HG03159 (cell line): ENCODE measurements at regions not wholly inside any gene's neighbourhood (a gene's known extent, or its start where the extent isn't known, plus 50 kb on each side); places are given as distances from the start of the nearest gene placed in this dataset.
"Not testable (repeated sequence)": the region's sequence is repeated elsewhere in the genome, so short reads cannot be mapped to it uniquely, and the experiment has no call there.

Experiments used
- ATAC-seq: cut with Tn5 transposase; IDR thresholded peaks from one replicate; pipeline ENCODE4 v1.9.1; 2021; ENCODE audit warnings: mild to moderate bottlenecking, moderate library complexity; ENCODE audit not compliant: unreplicated experiment

DNA sequence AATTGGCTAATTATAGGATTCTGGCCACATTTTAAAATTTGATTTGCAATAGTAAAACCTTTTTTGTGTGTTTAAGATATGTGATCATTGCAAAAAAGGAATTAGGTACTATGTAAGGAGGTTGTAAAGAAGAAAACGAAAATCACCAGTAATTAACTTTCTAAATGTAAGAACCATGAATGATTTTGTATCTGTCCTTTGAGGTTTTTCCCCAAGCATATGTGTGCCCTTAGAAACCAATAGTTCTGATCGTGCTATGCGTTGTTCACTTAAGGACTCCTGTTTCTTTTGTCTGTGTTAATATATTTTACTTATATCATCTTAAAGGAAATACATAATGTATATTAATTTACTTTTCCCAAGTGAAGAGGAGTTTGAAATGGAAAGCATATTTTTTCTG lies 410.2 kb downstream of the PSAT1 start:
- ATAC-seq = peak; percentile 53

DNA sequence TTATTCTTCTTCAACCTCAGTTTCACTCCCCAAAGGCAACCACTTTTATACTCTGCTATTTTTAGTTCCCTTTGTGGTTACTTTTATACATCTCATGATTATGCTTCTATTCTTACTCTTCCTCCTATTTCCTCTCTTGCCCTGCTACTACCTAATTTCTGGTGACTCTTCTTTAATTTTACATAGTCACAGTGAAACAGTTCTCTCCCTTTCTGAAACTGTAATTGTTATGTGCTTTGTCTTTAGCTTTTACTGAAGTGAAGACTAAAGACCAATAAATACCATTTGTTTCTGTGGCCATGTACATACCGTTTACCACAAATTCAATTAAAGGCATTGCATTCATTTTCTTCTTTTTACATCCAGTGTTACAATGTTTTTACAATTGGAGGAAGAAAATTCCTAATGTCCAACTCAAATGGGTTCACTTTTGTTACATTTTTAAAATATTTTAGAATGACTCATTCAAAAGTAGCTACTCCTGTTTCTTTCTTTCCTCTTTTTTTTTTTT lies 410.6 kb downstream of the PSAT1 start:
- peak; percentile 93 for ATAC-seq

DNA sequence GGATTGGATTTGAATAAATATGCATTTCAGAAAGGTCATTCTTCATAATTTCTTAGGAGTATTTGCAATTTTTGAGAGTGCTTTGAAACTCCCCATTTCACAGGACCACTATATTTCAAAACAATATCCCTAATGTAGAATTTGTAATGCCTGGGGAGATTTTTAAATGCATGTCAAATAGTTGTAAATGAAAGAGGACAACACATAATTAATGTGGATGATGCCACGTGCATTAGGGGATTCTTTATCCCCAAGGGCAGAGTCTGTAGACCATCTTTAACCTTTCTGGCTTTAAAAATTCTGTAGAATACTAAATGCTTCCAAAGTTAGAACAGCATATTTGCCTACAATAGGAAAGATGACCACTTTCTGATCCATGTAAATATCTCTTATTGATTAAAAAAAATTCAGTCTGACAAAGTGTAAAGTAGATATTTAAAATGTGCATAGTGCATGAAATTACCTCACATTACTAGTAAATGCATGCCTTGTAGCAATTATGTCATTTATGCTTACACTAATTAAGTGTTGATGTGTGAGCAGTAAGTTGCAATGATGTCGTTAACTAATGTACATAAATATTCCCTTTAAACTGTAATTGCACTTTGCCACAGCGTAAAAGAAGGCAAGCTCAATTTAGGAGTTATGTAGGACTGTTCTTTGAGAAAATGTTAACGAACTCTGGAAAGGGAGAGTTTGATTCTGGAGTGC lies 416.1 kb downstream of the PSAT1 start:
- ATAC-seq = no peak

DNA sequence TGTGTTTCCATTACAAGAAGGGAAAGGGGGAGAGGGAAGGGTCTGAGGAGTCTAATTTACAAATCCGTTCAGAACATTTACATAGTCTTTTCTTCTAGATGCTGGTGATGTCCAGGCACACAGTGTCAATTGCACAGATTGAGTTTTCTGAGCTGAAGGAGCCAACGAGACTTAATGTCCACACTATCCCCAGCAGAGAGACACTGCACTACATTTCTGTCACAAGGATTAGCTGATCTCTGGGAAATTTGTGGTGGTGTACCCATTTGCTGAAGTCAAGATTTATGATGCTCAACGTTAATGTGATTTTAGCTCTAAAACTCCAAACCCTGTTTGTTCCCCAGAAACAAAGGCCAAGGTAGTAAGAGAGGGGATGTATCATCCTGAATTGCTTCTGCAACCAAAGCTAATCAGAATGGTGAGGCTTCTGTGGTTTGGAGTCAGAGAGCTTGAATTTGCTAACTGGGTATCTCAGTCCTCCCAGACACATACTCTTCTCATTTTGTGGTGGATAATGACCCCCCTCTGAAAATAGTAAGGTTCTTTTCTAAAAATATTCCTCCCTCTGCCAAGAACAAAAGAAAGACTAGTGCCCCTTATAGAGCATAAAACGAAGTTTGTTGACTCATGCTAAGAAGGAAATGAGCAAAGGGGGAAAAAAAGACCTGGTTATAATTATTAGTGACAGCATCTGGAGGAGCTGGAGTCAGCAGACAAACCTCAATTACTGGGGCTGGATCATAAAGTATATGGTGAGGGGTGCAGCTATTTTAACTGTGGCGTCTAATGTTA lies 416.9 kb downstream of the PSAT1 start:
- no peak for ATAC-seq

DNA sequence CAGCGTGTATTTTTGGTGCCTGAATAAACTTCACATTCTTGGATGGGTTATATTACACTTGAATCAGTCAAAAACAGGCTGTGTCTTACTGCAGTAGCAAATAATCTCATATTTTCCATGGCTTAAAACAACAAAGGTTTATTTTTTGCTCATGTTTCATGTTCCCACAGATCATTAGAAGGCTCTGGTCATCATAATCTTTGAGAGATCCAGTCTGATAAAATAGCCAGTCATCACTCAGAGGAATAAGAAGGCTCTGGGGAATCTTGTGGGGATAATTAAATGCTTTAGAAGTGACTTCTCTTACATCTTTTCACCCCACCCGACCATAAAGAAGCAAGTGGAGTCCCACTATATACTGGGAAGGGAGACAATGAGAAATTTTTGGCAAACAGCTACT lies 417.7 kb downstream of the PSAT1 start:
- ATAC-seq = no peak

DNA sequence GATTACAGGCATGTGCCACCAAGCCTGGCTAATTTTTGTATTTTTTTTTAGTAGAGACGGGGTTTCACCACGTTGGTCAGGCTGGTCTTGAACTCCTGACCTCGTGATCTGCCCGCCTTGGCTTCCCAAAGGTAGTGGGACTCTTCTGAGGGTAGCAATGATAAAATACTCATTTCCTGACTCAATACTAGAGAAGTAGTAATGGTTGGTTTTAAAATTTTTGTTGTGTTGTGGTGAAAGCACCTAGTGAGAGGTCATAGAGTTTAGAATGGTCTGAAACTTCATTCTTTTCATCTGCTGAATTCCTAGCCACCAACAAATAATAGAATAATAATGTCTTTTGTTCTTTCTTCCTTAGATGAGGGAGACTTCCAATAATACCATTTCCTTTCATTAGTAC lies 422.1 kb downstream of the PSAT1 start:
- not testable (repeated sequence) for ATAC-seq

DNA sequence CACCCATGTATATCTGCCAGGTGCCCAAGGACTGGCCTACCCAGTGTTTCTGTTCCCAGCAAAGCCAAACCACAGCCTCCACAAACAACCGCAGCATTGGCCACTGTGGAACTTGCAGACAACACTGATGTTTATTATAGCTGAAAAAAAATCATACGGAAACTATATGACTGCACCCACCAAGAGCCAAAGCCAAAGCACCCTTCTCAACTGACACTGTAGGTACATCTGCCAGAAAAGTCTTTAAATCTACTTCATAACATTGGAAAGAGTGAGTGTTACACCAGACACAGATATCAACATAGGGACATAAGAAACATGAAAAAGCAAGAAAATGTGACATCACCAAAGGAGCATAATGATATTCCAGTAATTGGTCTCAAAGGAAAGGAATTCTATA lies 428.0 kb downstream of the PSAT1 start:
- ATAC-seq = no peak

DNA sequence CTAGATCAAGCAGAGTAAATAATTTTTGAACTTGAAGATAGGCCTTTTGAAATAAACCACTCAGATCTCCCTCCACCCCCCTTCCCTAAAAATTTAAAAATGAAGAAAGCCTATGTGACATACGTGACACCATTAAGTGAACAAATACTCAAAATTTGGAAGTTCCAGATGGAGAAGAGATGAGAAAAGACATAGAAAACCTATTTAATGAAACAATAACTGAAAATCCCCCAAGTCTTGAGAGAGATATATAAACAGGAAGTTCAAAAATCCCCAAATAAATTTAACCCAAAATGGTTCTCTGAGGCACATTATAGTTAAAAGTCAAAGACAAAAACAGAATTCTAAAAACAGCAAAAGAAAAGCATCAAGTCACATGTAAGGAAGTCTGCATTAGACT lies 428.6 kb downstream of the PSAT1 start:
- ATAC-seq = no peak

DNA sequence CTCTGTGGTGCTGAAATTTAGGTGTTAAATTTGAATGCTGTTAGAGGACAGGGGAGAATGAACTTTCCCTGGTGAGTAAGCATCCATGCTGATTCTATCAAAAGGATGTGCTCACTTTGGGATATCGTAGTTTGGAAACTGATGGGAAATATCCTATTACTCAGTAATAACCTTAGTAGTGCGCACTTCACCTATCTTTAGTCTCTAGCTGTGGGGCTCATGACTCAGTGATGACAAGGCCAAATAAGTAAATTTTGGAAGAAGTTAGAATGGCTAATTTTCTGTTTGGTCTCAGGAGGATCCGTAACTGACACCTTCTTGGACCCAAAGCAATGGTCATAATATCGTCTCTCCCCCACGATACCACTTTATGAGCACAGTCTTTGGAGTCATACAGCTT lies 448.4 kb downstream of the PSAT1 start:
- no peak for ATAC-seq

DNA sequence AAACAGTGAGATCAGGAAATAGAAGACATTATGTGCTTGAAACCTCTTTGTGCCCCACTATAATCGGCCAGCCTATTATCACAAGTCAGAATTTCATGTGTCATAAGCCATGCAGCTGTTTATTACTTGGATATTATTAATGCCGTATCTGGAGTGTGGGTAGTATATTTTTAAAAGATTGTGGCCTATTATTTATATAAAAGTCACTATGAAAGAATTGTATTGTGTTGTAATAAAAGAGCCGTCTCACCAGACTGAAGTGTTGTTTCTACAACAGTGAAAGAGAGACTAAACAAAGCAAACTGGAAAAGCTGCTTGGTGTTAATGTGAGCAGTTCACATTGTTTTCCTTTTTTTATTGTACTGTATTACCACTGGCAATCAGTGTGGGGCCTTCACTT lies 449.1 kb downstream of the PSAT1 start:
- ATAC-seq = no peak

DNA sequence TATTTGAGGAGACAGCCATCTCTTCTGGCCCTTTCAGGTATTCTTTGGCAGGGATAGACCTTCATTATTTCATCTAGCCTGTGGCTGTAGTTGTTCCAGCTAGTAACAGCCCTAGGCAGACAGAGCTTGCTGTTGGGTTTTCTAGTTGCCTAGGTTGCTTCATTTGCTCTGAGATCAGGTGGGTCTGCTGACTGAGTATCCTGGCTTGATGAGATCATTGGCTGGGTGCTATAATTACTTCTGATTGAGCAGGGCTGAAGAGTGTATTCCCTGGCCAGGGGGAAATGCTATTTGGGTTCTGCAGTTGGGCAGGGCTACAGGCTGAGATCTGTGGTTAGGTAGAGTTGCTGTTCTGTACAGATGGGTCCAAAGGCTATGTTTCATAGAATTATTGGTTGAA lies 456.1 kb downstream of the PSAT1 start:
- no peak for ATAC-seq

DNA sequence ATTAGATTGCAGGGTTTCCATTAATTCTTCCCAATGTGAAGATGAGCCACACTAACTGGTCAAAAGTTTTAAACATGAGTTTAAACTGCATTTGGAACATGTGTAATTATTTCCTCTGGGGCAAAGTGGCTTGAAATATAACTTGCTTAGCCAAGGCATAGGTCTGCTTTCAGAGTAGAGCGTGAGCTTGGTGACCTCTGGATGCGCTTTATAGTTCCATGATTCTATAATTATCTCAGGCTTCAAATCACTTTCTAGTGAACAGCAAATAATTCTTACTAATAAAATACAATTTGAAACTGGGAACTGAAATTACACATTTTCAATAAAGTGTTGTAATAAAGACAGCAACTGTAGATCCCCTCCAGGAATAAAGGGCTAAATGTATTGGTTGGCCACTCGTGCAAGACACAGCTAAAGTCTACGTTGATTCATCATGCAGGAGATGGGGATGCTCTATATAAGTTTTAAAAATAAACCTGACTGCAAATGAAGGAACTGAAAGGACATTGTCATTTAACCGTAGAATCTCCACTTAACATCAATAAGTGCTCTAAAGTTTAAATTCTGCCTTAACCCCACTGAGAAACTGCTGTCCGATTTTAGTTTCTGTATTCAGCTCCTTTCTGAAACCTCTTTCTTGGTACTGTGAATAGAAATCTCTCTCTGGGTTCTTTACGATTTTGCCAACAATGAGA lies 460.0 kb downstream of the PSAT1 start:
- ATAC-seq = peak; percentile 82

DNA sequence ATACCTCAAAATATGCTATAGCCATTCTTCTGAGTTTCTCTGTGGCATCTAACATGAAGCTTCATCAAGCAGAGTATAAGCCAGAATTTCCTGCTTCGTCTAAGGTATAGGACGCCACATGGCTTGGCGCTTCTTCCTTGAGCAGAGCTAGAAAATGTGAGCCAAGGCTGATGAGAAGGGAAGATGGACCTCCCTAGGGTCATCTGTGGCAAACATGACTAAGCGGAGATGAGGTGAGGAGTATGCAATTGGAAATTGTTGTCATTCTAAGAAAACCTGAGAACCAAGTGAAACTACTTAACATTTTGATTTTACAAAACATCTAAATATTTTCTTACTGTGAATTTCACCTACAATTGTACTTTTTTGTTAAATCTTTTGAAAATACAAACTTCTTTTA lies 466.5 kb downstream of the PSAT1 start:
- ATAC-seq = no peak

DNA sequence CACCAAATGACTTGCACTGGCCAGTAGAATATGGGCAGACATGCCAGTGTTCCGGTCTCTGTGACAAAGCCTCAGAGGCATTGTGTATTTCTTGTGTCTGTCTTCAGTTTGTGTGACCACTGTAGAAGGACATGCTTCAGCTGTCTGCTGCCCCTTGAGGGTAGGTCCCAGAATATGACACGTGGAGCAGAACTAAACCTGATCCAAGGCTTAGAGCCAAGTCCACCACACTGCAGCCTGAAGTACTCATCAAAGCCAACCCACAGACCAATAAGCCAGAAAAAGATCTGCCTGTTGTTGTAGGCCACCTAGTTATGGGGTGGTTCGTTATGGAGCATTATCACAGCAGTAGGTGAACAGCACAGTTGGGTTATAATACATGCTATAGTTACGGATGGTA lies 468.9 kb downstream of the PSAT1 start:
- ATAC-seq = no peak

DNA sequence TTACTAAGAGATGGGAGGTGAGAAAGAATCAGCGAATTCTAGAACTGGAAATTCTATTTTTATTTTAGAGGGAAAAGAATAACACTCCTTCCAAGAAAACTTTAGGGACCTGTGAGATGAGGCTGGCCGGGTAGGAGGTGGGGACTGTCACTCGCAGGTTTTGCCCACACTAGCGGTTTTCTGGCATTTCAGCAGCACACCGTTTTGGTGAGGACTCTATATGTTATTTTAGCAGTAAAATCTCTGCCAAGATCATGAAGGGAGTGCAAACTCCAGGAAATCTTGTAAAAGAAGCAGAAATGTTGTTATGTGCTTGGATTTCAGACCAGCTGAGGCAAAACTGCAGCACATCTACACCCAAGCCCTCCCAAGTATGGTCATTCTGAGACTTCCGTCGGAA lies 470.6 kb downstream of the PSAT1 start:
- no peak for ATAC-seq

DNA sequence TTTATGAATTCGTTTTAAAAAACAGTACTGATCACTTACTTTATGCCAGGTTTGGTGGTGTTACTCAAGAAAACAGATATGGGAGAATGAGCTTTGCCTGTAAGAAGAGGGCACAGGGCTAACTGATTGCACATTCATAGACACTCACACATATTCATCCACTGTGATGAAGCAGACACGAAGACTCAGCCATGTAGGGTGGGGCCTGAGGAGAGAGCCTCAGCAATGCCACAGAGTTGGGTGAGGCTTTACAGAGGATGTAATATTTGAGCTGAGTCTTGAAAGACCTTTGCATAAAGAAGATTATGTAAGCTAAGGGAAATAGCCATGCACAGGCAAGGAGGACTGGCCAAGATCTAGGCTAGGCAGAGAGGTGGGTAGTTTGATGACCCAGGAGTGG lies 472.8 kb downstream of the PSAT1 start:
- no peak for ATAC-seq

DNA sequence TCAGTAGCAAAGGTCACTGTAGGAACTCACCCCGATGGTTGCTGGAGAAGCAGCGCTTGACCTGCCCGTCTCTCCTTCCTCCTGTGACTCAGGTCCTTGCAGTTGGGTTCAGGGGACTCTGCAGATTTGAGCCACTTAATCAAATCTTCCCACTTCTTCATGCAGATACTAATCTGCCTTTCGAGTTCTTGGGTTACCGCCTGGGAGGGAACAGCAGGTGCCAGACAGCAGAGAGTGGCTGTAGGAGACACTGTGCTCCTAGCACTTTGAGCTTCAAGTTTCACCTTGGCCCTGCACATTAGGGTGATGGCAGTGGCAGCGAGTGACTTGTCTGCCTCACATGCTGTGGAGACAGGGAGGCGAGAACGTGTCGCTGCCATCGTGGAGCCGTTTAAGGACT lies 478.3 kb downstream of the PSAT1 start:
- ATAC-seq = no peak

DNA sequence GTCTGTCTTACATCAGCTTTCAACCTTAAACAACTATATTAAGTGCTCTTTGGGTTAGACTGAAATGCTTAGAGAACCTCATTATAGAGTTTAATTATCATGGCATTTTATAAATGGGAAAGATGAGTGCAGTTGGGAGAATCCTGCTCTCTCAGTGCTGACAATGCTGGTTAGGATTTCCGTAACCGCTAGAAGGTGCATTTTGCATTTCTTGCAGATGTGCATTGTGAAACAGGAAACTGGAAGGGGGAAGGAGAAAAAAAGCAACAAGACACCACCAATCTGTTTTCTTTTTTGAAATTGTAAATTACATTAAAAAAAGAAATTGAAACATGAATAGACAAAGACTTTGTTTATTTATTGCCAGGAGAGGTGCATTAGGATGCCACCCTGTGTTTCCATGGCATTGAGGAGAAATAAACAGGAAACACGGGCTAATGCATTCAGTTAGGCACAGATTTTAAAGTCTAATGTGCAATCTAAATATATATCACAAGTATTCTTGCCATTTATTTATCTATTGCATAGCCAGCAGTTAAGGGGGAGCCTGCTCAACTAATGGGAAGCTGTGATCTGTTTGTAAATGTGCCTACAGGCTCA lies 478.9 kb downstream of the PSAT1 start:
- ATAC-seq = no peak

DNA sequence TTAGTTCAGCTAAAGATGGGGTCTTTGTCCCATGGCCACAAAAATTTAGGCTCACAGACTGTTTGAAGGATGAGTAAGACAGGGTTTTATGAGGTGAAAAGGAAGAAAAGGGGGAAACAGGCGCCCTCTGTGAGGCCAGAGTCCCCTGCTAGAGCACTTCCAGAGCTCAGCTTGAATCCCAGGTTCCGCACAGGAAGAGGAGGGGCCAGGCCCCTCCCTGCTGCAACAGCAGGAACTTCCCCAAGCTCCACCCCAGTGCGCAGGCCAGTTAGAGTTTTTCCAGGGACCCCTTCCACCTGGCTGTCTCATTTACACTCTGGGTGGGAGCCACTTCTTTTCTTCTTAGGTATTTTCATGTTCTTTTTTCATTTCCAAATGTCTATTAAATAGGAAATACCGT lies 480.8 kb downstream of the PSAT1 start:
- ATAC-seq = no peak

DNA sequence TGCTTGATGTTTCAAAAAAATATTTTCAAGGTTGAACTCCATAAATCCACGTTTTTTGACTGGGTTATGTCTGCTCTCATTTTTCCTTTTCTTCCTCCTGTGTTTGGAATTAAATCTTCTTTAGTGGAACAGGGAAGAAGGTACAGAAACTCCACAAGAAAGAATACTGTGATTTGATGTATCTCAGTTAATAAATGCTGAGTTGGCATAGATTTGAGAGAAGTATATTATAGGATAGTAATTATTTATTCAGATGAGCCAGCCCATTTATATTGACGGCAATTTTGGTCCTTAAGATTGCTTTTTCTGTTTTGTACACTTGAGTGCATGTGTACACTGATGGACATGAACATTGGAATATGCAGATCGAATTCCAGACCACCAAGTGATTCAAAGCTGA lies 481.4 kb downstream of the PSAT1 start:
- ATAC-seq = no peak

DNA sequence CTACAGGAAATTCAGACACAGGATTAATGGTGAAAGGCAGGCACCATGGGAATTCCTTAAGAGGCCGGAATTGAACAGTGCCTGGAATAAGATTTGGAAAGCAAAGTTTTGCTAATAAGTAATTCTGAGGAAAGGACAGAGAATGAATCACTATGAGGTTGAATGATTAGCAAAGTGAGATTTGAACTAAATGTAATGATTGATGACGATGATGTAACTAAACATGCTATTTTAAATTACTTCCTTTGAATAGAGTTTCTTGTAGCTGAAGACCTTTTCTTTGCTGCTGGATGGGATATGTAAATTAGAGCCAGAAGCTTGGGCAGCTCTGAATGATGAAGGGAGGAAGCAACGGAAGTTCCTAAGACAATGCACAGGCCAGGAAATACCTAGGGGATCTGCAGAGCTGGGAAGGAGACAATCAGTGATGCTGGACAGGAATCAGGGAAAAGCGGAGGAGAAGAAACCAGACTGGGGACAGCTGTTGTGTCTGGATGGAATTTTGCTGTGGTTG lies 482.0 kb downstream of the PSAT1 start:
- no peak for ATAC-seq
